GM12878 (cell line): ENCODE measurements at regions not wholly inside any gene's neighbourhood (a gene's known extent, or its start where the extent isn't known, plus 50 kb on each side); places are given as distances from the start of the nearest gene placed in this dataset.
"Not testable (repeated sequence)": the region's sequence is repeated elsewhere in the genome, so short reads cannot be mapped to it uniquely, and the experiment has no call there.

Experiments
- ATF7 ChIP-seq: fragments of 450-650 bp; IDR thresholded peaks from 2 replicates; pipeline ENCODE4 v1.6.1; 2016; ENCODE audit warnings: low read depth, mild to moderate bottlenecking
- EP300 ChIP-seq, 2 experiments: fragments of 150-350 bp in 1 of 2; IDR thresholded peaks; 2 replicates each; pipeline ENCODE4 v1.6.1; 2011 to 2012; ENCODE audit warnings: low read depth in 2 of 2, low read length in 2 of 2, borderline replicate concordance in 1 of 2, improper control_type of control experiment in 1 of 2, inconsistent platforms in 1 of 2; ENCODE audit not compliant: control insufficient read depth in 1 of 2
- PML ChIP-seq: IDR thresholded peaks from 2 replicates; pipeline ENCODE4 v1.6.1; 2012; ENCODE audit warnings: low read length, inconsistent platforms
- POLR2AphosphoS2 ChIP-seq: IDR thresholded peaks from 2 replicates; pipeline ENCODE4 v1.6.1; 2011; ENCODE audit warnings: low read depth, mild to moderate bottlenecking, low read length, improper control_type of control experiment, moderate library complexity
- SMARCA5 ChIP-seq: fragments of 450-650 bp; IDR thresholded peaks from 2 replicates; pipeline ENCODE4 v1.6.1; 2017; ENCODE audit warnings: mild to moderate bottlenecking
- TARDBP ChIP-seq: IDR thresholded peaks from 2 replicates; pipeline ENCODE4 v1.6.1; 2016; ENCODE audit warnings: borderline replicate concordance

- TF ChIP-seq TARDBP; SMARCA5; ATF7; POLR2AphosphoS2; EP300 (IDR thresholded peaks at IDR 0.05; ENCODE audit: borderline replicate concordance in 1 of 2, control insufficient read depth in 1 of 2, low read depth in 2 of 2, low read length in 2 of 2); PML: not testable (repeated sequence)
These were observed 70.1 kb upstream of the TPTE start for GRCh38 chr21:10451274-10451673.
